GM18870 (cell line): ENCODE measurements at regions not wholly inside any gene's neighbourhood (a gene's known extent, or its start where the extent isn't known, plus 50 kb on each side); places are given as distances from the start of the nearest gene placed in this dataset.
"Not testable (repeated sequence)": the region's sequence is repeated elsewhere in the genome, so short reads cannot be mapped to it uniquely, and the experiment has no call there.

Source experiments
- ATAC-seq: cut with Tn5 transposase; IDR thresholded peaks from one replicate; pipeline ENCODE4 v1.9.1; 2021; ENCODE audit warnings: moderate library complexity; ENCODE audit not compliant: unreplicated experiment

GRCh38 chr4:162767083-162767482 lies 399.6 kb downstream of the NAF1 start:
- ATAC-seq = no peak

- no peak for ATAC-seq
Observed at GRCh38 chr4:162761965-162762364, 404.7 kb downstream of the NAF1 start.

- not testable (repeated sequence) for ATAC-seq
Observed at GRCh38 chr4:162740228-162740627, 426.5 kb downstream of the NAF1 start.

- not testable (repeated sequence) for ATAC-seq
Observed at GRCh38 chr4:162739596-162739995, 427.1 kb downstream of the NAF1 start.

- ATAC-seq = no peak
Observed at GRCh38 chr4:162732876-162733275, 433.8 kb downstream of the NAF1 start.

- no peak for ATAC-seq
Observed at GRCh38 chr4:162727766-162728165, 438.9 kb downstream of the NAF1 start.

GRCh38 chr4:162727232-162727631 lies 439.5 kb downstream of the NAF1 start:
- no peak for ATAC-seq

- ATAC-seq = no peak
Observed at GRCh38 chr4:162715401-162715800, 451.3 kb downstream of the NAF1 start.

GRCh38 chr4:162707962-162708361 lies 458.7 kb downstream of the NAF1 start:
- ATAC-seq = peak; percentile 77

- ATAC-seq = no peak
Observed at GRCh38 chr4:162706632-162707031, 460.1 kb downstream of the NAF1 start.

GRCh38 chr4:162706051-162706450 lies 460.6 kb downstream of the NAF1 start:
- ATAC-seq = no peak

- no peak for ATAC-seq
Observed at GRCh38 chr4:162705130-162705803, 461.4 kb downstream of the NAF1 start.

- ATAC-seq = peak; percentile 59
Observed at GRCh38 chr4:162700815-162701361, 465.8 kb downstream of the NAF1 start.

- ATAC-seq = no peak
Observed at GRCh38 chr4:162700358-162700757, 466.3 kb downstream of the NAF1 start.

GRCh38 chr4:162699629-162700028 lies 467.1 kb downstream of the NAF1 start:
- ATAC-seq = peak; percentile 41

- no peak for ATAC-seq
Observed at GRCh38 chr4:162685410-162685809, 481.3 kb downstream of the NAF1 start.

GRCh38 chr4:162684998-162685397 lies 481.7 kb downstream of the NAF1 start:
- no peak for ATAC-seq

GRCh38 chr4:162684371-162684700 lies 482.4 kb downstream of the NAF1 start:
- ATAC-seq = no peak

- ATAC-seq = peak; percentile 94
Observed at GRCh38 chr4:162683659-162684370, 482.9 kb downstream of the NAF1 start.

- ATAC-seq = no peak
Observed at GRCh38 chr4:162682651-162683050, 484.0 kb downstream of the NAF1 start.

- ATAC-seq = no peak
Observed at GRCh38 chr4:162681212-162681611, 485.5 kb downstream of the NAF1 start.

GRCh38 chr4:162675661-162676060 lies 491.0 kb downstream of the NAF1 start:
- ATAC-seq = no peak
